GM18873 (cell line): ENCODE measurements at regions not wholly inside any gene's neighbourhood (a gene's known extent, or its start where the extent isn't known, plus 50 kb on each side); places are given as distances from the start of the nearest gene placed in this dataset.
"Not testable (repeated sequence)": the region's sequence is repeated elsewhere in the genome, so short reads cannot be mapped to it uniquely, and the experiment has no call there.

Source experiments
- ATAC-seq: cut with Tn5 transposase; IDR thresholded peaks from one replicate; pipeline ENCODE4 v1.9.1; 2021; ENCODE audit warnings: mild to moderate bottlenecking, moderate library complexity, moderate number of reproducible peaks; ENCODE audit not compliant: unreplicated experiment, low FRiP score

DNA sequence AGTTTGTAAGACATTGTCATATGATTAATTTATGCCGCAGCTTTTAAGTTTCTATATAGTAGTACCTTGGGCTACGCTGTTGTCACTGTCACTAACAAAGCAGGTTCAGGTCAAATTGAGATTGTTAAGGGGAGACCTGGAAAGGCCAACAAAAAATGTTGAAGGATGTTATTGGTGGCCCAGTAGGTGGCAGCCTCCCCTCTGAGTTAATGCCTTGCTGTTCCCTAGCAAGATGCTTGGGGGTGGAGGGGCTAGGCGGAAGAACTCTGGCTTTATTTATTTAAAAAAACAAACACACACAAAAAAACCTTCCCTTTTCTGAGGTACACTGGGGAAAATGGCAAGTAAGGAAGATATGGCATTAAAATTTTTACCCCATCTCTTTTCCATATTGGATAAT, 128.3 kb upstream of the ATP5MC3 start:
- no peak for ATAC-seq

GRCh38 chr2:175308005-175308404, 126.5 kb upstream of the ATP5MC3 start:
- no peak for ATAC-seq

GRCh38 chr2:175304541-175304940, 123.0 kb upstream of the ATP5MC3 start:
- ATAC-seq, result no peak

DNA sequence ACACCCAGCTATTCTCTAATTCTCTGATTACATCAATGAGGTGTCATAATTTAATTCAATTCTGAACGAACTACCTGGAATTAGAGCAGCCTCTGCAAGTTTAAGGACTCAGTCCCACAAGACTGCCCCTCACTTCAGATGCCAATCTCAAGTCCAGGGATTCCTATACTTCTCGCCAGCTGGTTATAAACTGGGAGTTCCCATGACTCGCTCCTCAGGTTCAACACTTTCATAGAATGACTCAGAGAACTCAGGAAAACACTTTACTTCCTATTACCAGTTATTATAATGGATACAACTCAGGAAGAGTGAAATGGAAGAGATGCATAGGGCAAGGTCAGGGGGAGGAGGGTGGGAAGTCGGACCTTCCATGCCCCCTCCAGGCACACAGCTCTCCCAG, 112.3 kb upstream of the ATP5MC3 start:
- ATAC-seq, result no peak

DNA sequence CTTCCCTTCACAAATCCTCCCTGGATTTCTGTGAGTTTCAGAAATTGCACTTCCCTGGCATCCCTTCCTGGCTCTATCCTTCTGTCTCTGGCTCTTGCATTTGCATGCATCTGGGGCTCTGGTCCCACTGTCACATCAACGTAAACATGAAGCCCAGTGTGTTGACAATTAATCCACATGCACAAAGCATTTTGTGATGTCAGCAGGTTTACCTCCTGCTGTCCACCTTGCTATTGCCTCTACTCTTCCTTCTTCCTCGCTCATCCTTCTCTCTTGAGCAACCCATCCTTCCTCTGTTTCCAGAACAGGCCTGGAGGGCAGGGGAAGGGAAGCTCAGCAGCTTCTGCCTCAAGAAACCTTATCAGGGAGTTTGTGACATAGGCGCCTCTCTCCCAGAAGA, 111.7 kb upstream of the ATP5MC3 start:
- ATAC-seq, result no peak

- no peak for ATAC-seq
These were observed 101.4 kb upstream of the ATP5MC3 start for GRCh38 chr2:175282886-175283285.

- no peak for ATAC-seq
These were observed 100.8 kb upstream of the ATP5MC3 start for GRCh38 chr2:175282300-175282699.

DNA sequence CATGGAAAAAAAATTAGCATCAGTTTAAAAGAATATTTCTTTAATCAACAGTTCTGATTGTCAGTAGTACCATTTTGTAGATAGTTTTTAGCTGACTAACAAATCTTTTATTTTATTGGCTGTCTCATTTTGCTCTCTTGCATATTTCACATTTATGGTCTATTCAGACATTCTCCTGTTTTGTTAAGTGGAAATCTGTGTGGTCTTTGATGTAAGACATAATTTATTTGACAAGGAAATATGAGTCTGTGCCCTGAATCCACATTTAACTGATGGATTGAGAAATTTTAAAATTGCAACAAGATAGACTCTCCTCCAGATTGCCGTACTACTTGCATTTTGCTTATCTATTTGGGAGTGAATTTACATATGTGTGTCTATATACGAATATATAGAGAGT, 96.3 kb upstream of the ATP5MC3 start:
- no peak for ATAC-seq

GRCh38 chr2:175275539-175275938, 94.0 kb upstream of the ATP5MC3 start:
- no peak for ATAC-seq

DNA sequence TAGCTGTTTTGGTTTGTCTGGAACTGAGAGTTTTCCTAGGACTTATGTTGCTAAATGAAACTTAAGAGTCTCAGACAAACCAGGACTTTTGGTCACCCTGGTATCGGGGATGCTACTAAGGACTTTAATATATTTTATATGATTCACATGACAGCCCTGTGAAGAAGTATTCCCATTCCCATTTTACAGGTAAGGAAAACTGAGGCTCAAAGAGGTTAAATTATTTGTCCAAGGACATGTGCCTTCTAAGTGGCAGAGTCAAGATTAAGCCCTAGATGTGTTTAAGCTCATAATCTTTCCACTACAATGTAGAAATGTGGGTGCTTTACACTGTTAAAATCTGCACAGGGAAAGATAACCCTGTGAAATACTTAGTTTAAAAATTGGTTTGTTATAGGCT, 77.7 kb upstream of the ATP5MC3 start:
- ATAC-seq, result no peak

DNA sequence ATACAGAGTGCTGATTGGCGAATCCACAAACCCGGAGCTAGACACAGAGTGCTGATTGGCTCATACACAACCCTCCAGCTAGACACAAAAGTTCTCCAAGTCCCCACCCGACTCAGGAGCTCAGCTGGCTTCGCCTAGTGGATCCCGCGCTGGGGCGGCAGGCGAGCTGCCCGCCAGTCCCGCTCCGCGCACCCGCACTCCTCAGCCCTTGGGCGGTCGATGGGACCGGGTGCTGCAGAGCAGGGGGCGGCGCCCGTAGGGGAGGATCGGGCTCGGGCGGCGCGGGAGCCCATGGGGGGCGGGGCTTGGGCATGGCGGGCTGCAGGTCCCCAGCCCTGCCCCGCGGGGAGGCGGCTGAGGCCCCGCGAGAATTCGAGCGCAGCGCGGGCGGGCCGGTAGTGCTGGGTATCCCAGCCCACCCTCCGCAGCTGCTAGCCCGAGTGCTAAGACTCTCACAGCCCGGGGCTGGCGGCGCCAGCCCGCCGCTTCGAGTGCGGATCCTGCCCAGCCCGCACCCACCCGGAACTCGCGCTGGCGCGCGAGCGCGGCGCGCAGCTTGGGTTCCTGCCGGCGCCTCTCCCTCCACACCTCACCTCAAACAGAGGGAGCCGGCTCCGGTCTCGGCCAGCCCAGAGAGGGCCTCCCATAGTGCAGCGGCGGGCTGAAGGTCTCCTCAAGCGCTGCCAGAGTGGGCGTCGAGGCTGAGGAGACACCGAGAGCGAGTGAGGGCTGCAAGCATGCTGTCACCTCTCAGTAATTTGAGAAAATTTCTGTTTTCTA, 75.5 kb upstream of the ATP5MC3 start:
- ATAC-seq, result no peak

DNA sequence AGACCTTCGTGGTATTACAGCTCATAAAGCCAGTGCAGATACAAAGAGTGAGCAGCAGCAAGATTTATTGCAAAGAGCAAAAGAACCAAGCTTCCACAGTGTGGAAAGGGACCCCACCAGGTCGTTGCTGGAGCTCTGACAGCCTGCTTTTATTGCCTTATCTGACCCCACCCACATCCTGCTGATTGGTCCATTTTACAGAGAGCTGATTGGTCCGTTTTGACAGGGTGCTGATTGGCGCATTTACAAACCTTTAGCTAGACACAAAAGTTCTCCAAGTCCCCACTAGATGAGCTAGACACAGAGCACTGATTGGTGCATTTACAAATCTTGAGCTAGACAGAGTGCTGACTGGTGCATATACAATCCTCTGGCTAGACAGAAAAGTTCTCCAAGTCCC, 74.9 kb upstream of the ATP5MC3 start:
- not testable (repeated sequence) for ATAC-seq

DNA sequence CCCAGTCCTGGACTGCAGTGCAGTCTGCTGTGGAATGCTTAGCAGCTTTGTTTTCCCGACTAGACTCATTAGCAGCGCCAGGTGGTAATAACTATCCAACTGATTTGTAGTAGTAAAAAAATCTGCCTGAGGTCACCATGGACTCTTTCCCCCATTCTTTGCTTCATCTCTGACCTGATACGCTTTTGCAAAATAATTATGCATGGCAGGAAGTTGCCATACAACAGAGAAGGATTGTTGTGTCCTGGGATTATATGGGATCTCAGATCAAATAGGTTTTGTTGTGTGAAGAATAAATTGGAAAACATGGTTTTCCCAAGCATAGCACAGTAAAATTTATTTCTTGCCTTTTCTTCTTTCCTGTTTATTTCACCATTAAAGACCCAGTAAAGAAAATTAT, 72.4 kb upstream of the ATP5MC3 start:
- no peak for ATAC-seq

- ATAC-seq, result no peak
These were observed 70.0 kb upstream of the ATP5MC3 start for GRCh38 chr2:175251425-175252041.

DNA sequence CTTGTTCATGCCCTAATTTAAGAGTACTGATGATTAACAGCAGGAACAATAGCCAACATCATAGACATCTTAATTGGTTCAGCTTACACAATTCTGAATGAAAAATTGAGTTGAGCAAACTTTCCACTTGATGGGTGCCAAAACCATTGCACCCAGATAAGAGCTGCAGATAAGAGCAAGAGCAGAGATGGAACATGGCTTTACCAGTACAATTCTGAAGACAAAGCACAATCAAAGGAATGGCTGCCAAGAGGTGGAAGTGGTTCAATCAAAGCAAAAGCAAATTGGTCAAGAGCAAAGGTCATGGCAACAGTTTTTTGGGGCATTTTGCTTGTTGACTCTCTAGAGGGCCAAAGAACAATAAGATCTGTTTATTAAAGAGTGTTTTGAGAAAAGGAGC, 65.6 kb upstream of the ATP5MC3 start:
- no peak for ATAC-seq

- no peak for ATAC-seq
These were observed 63.2 kb upstream of the ATP5MC3 start for GRCh38 chr2:175244697-175245096.

GRCh38 chr2:175241691-175242090, 60.2 kb upstream of the ATP5MC3 start:
- ATAC-seq, result no peak

DNA sequence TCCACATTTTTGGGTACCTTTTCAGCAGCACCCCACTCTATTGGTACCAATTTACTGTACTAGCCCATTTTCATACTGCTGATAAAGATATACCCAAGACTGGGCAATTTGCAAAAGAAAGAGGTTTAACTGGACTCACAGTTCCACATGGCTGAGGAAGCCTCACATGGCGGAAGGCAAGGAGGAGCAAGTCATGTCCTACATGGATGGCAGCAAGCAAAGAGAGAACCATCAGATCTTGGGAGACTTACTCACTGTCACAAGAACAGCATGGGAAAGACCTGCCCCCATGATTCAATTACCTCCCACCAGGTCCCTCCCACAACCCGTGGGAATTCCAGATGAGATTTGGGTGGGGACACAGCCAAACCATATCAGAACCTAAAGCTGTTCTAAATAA, 58.5 kb upstream of the ATP5MC3 start:
- not testable (repeated sequence) for ATAC-seq

GRCh38 chr2:175236930-175237329, 55.4 kb upstream of the ATP5MC3 start:
- no peak for ATAC-seq

DNA sequence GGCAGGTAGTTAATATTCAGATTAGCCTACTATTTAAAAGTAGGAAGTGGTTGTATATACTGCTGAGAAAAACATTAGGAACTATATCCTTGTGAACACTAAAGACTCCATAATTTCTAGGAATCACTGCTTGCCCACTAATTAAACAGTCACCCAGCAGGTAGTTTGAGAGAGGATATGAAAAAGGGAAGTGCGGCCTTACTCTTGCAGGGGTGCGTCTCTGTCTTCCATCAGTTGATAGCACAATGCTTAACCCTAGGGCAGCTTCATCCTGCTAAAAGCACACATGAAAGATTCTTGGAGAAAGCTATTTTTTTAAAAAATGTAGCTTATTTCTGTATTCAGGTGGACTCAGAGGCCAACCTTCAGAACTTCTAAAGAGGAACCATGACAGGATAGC, 53.1 kb upstream of the ATP5MC3 start:
- no peak for ATAC-seq

DNA sequence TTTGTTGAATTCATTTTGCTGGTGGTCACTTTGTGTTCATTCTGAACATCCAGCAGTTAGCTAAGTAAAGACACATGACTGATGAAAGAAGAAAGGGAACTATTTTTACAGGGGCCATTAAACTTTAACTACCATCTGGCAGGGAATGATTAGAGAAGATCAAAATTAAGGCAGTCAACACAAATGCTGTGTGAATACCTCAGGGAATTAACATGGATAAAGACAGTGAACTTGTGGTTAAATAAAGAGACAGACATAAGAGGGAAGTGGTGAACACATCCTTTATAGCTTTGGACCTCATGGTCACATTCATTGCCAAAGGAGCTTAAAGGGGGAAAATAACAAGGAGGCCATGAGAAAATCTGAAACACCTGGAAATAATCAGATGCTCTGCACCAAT, 52.6 kb upstream of the ATP5MC3 start:
- no peak for ATAC-seq

GRCh38 chr2:175233135-175233719, 51.7 kb upstream of the ATP5MC3 start:
- no peak for ATAC-seq
